ENCODE measurements at regions not wholly inside any gene's neighbourhood (a gene's known extent, or its start where the extent isn't known, plus 50 kb on each side); places are given as distances from the start of the nearest gene placed in this dataset.

- ATAC-seq, result no peak
Measured at GRCh38 chr5:20223451-20223850, 235.5 kb upstream of the CDH18 start.

GRCh38 chr5:20215257-20215656 is 227.3 kb upstream of the CDH18 start:
- CTCF ChIA-PET, result no interaction called here
- POLR2A ChIA-PET (ENCODE audit: unreplicated experiment), result no interaction called here
- TF ChIP-seq EZH2phosphoT487 (IDR thresholded peaks at IDR 0.05; ENCODE audit: borderline replicate concordance, low read length) (no peak), EZH2 (IDR thresholded peaks at IDR 0.05; ENCODE audit: low read length, unreplicated experiment) (no peak), CTCF (conservative IDR thresholded peaks at IDR 0.05; ENCODE audit: low read depth, low read length) (no peak)
- H3K4me1 ChIP-seq (ENCODE audit: insufficient read depth, low read length), result no peaks in the 10 kb centered on the region; the same call in 1 of the 2 replicates
- intact Hi-C loops (cut with micrococcal nuclease), result no loop called here
- H4K20me1 ChIP-seq (ENCODE audit: low read length), result no peaks in the 10 kb centered on the region
- no peaks in the 10 kb centered on the region for H3K36me3 ChIP-seq (ENCODE audit: low read depth, low read length)
- no peak overlapping the region for H2AFZ ChIP-seq (ENCODE audit: low read length)
- no TSS peak for BruUV-seq (replicated peaks)
- ATAC-seq (no peak), DNase-seq (no peak)
- no peak overlapping the region for H3K9ac ChIP-seq (ENCODE audit: low read length)
- no peaks in the 10 kb centered on the region for H3K79me2 ChIP-seq (ENCODE audit: low read length)
- no peaks in the 10 kb centered on the region for H3K9me3 ChIP-seq (ENCODE audit: low read length)
- no peaks in the 10 kb centered on the region for H3K27me3 ChIP-seq (ENCODE audit: low read length)
- H3K9me2 ChIP-seq (replicated peaks; ENCODE audit: low read length), result no peaks in the 10 kb centered on the region
- no peak overlapping the region for H3K27ac ChIP-seq (ENCODE audit: low read length)
- H3K4me2 ChIP-seq (ENCODE audit: low read length), result no peak overlapping the region
- H3K4me3 ChIP-seq (ENCODE audit: low read length), result no peak overlapping the region
- H3F3A ChIP-seq (ENCODE audit: low read length, unreplicated experiment), result no peaks in the 10 kb centered on the region

More at GRCh38 chr5:20223451-20223850, 235.5 kb upstream of the CDH18 start:
- intact Hi-C loops (cut with micrococcal nuclease), result no loop called here
- H3K9ac ChIP-seq (ENCODE audit: low read length), result no peak overlapping the region
- no peaks in the 10 kb centered on the region for H3F3A ChIP-seq (ENCODE audit: low read length, unreplicated experiment)
- no peak overlapping the region for H3K27ac ChIP-seq (ENCODE audit: low read length)
- no peak overlapping the region for H3K4me3 ChIP-seq (ENCODE audit: low read length)
- no TSS peak for BruUV-seq (replicated peaks)
- DNase-seq, result no peak
- H3K4me1 ChIP-seq (ENCODE audit: insufficient read depth, low read length), result no peaks in the 10 kb centered on the region
- H3K36me3 ChIP-seq (ENCODE audit: low read depth, low read length), result no peaks in the 10 kb centered on the region
- H3K27me3 ChIP-seq (ENCODE audit: low read length), result no peaks in the 10 kb centered on the region
- H3K79me2 ChIP-seq (ENCODE audit: low read length), result no peaks in the 10 kb centered on the region
- CTCF ChIA-PET, result no interaction called here
- no peaks in the 10 kb centered on the region for H3K9me3 ChIP-seq (ENCODE audit: low read length)
- TF ChIP-seq EZH2phosphoT487 (IDR thresholded peaks at IDR 0.05; ENCODE audit: borderline replicate concordance, low read length) (no peak), EZH2 (IDR thresholded peaks at IDR 0.05; ENCODE audit: low read length, unreplicated experiment) (no peak), CTCF (conservative IDR thresholded peaks at IDR 0.05; ENCODE audit: low read depth, low read length) (no peak)
- H4K20me1 ChIP-seq (ENCODE audit: low read length), result no peaks in the 10 kb centered on the region
- H3K4me2 ChIP-seq (ENCODE audit: low read length), result no peak overlapping the region
- no peak overlapping the region for H2AFZ ChIP-seq (ENCODE audit: low read length)
- H3K9me2 ChIP-seq (replicated peaks; ENCODE audit: low read length), result no peaks in the 10 kb centered on the region
- POLR2A ChIA-PET (ENCODE audit: unreplicated experiment), result no interaction called here

- ChIA-PET POLR2A (ENCODE audit: unreplicated experiment) (no interaction called here), CTCF (no interaction called here)
Measured at GRCh38 chr5:20213803-20214202, 225.8 kb upstream of the CDH18 start.

More at GRCh38 chr5:20213803-20214202, 225.8 kb upstream of the CDH18 start:
- Histone ChIP-seq H3K4me1 (ENCODE audit: insufficient read depth, low read length) (no peaks in the 10 kb centered on the region; the same call in 1 of the 2 replicates), H3K4me3 (ENCODE audit: low read length) (no peak overlapping the region), H3K27me3 (ENCODE audit: low read length) (no peaks in the 10 kb centered on the region), H3K9me3 (ENCODE audit: low read length) (no peaks in the 10 kb centered on the region), H3F3A (ENCODE audit: low read length, unreplicated experiment) (no peaks in the 10 kb centered on the region), H3K4me2 (ENCODE audit: low read length) (no peak overlapping the region), H3K9me2 (replicated peaks; ENCODE audit: low read length) (no peaks in the 10 kb centered on the region), H3K27ac (ENCODE audit: low read length) (no peak overlapping the region), H3K79me2 (ENCODE audit: low read length) (no peaks in the 10 kb centered on the region), H4K20me1 (ENCODE audit: low read length) (no peaks in the 10 kb centered on the region), H3K9ac (ENCODE audit: low read length) (no peak overlapping the region), H2AFZ (ENCODE audit: low read length) (no peak overlapping the region), H3K36me3 (ENCODE audit: low read depth, low read length) (no peaks in the 10 kb centered on the region)
- ATAC-seq, result peak; percentile 71
- TF ChIP-seq CTCF (conservative IDR thresholded peaks at IDR 0.05; ENCODE audit: low read depth, low read length), result no peak
- no peak for TF ChIP-seq EZH2 (IDR thresholded peaks at IDR 0.05; ENCODE audit: low read length, unreplicated experiment)
- no peak for TF ChIP-seq EZH2phosphoT487 (IDR thresholded peaks at IDR 0.05; ENCODE audit: borderline replicate concordance, low read length)
- no TSS peak for BruUV-seq (replicated peaks)
- DNase-seq, result peak; percentile 21
- intact Hi-C loops (cut with micrococcal nuclease), result no loop called here
